HEK293 (cell line): ENCODE measurements at regions not wholly inside any gene's neighbourhood (a gene's known extent, or its start where the extent isn't known, plus 50 kb on each side); places are given as distances from the start of the nearest gene placed in this dataset.

Experiments used
- CTCF ChIA-PET: fragments of 350-600 bp; formaldehyde crosslinking; extraction: SDS; loops from one replicate; lab custom pipeline; 2021; ENCODE audit warnings: antibody characterized with exemption; lab: Yijun Ruan, JAX
- POLR2A ChIA-PET: fragments of 300-600 bp; formaldehyde crosslinking; extraction: SDS; loops from one replicate; lab custom pipeline; 2020; ENCODE audit warnings: antibody characterized with exemption, inconsistent platforms; lab: Yijun Ruan, JAX
- H3K27ac ChIP-seq: fragments of 200-500 bp; sonication (Bioruptor generic); 2 replicates; pipeline ENCODE4 v1.5.1; 2014; ENCODE audit warnings: low read depth, low read length, control low read depth, inconsistent platforms; ENCODE audit errors: extremely low read depth
- H3K36me3 ChIP-seq, 2 experiments: fragments of 200-500 bp in 1 of 2; sonication (Bioruptor generic) in 1 of 2; 1 replicate in 1 of 2; 2 replicates in 1 of 2; pipeline ENCODE4 v1.5.1; 2014 to 2017; ENCODE audit warnings: inconsistent platforms in 2 of 2, low read length in 2 of 2; ENCODE audit not compliant: control insufficient read depth in 2 of 2, insufficient read depth in 1 of 2
- H3K4me1 ChIP-seq: fragments of 200-500 bp; sonication (Bioruptor generic); 2 replicates; pipeline ENCODE4 v1.5.1; 2014; ENCODE audit warnings: mild to moderate bottlenecking, low read length, inconsistent platforms; ENCODE audit not compliant: control insufficient read depth, insufficient read depth
- H3K4me3 ChIP-seq: 2 replicates; pipeline ENCODE4 v1.5.1; 2011; ENCODE audit warnings: low read depth, mild to moderate bottlenecking, control low read depth, low read length, moderate library complexity
- H3K9me3 ChIP-seq: fragments of 200-500 bp; sonication (Bioruptor generic); 2 replicates; pipeline ENCODE4 v1.5.1; 2014; ENCODE audit warnings: low read depth, low read length, inconsistent platforms; ENCODE audit not compliant: control insufficient read depth, insufficient read depth
- GLIS1 ChIP-seq: fragments of 450-650 bp; formaldehyde crosslinking; IDR thresholded peaks from 2 replicates; pipeline ENCODE4 v1.5.1; 2016; ENCODE audit warnings: missing biosample characterization, missing genetic modification characterization
- PRDM1 ChIP-seq: fragments of 450-650 bp; formaldehyde crosslinking; IDR thresholded peaks from 2 replicates; pipeline ENCODE4; 2016; ENCODE audit warnings: missing biosample characterization, missing genetic modification characterization
- ZBTB8A ChIP-seq: fragments of 450-650 bp; formaldehyde crosslinking; IDR thresholded peaks from 2 replicates; pipeline ENCODE4 v1.5.1; 2016; ENCODE audit warnings: missing biosample characterization, missing genetic modification characterization
- ZFHX2 ChIP-seq: fragments of 450-650 bp; formaldehyde crosslinking; conservative IDR thresholded peaks from 2 replicates; pipeline ENCODE4 v1.5.1; 2016; ENCODE audit warnings: missing biosample characterization, missing genetic modification characterization
- ZNF175 ChIP-seq: fragments of 450-650 bp; formaldehyde crosslinking; IDR thresholded peaks from 2 replicates; pipeline ENCODE4 v1.5.1; 2016; ENCODE audit warnings: missing biosample characterization, missing genetic modification characterization
- ZNF223 ChIP-seq: fragments of 450-650 bp; formaldehyde crosslinking; IDR thresholded peaks from 2 replicates; pipeline ENCODE4 v1.5.1; 2016; ENCODE audit warnings: missing biosample characterization, missing genetic modification characterization
- ZNF23 ChIP-seq: fragments of 450-650 bp; formaldehyde crosslinking; IDR thresholded peaks from 2 replicates; pipeline ENCODE4 v1.5.1; 2016; ENCODE audit warnings: missing biosample characterization, missing genetic modification characterization, borderline replicate concordance
- ZNF302 ChIP-seq: fragments of 450-650 bp; formaldehyde crosslinking; IDR thresholded peaks from 2 replicates; pipeline ENCODE4 v1.5.1; 2016; ENCODE audit warnings: missing biosample characterization, missing genetic modification characterization, low read depth
- ZNF354C ChIP-seq: fragments of 450-650 bp; formaldehyde crosslinking; IDR thresholded peaks from 2 replicates; pipeline ENCODE4 v1.5.1; 2016; ENCODE audit warnings: missing biosample characterization, missing genetic modification characterization, low read depth, borderline replicate concordance
- ZNF404 ChIP-seq: fragments of 450-650 bp; formaldehyde crosslinking; IDR thresholded peaks from 2 replicates; pipeline ENCODE4 v1.5.1; 2017; ENCODE audit warnings: missing biosample characterization, missing genetic modification characterization
- ZNF530 ChIP-seq: fragments of 450-650 bp; formaldehyde crosslinking; IDR thresholded peaks from 2 replicates; pipeline ENCODE4 v1.5.1; 2016; ENCODE audit warnings: low read depth, missing biosample characterization, missing genetic modification characterization
- ZNF664 ChIP-seq: fragments of 450-650 bp; formaldehyde crosslinking; IDR thresholded peaks from 2 replicates; pipeline ENCODE4 v1.5.1; 2016; ENCODE audit warnings: missing biosample characterization, missing genetic modification characterization
- ZNF701 ChIP-seq: fragments of 450-650 bp; formaldehyde crosslinking; IDR thresholded peaks from 2 replicates; pipeline ENCODE4 v1.5.1; 2016; ENCODE audit warnings: missing biosample characterization, missing genetic modification characterization
- TF ChIP-seq, protein P1 (sequence below): fragments of 450-650 bp; formaldehyde crosslinking; IDR thresholded peaks from 2 replicates; pipeline ENCODE4 v1.5.1; 2016; ENCODE audit warnings: missing biosample characterization, missing genetic modification characterization
- TF ChIP-seq, protein P2 (sequence below): fragments of 450-650 bp; formaldehyde crosslinking; IDR thresholded peaks from 2 replicates; pipeline ENCODE4 v1.5.1; 2016; ENCODE audit warnings: missing biosample characterization, missing genetic modification characterization, borderline replicate concordance
- TF ChIP-seq, protein P3 (sequence below): fragments of 450-650 bp; formaldehyde crosslinking; IDR thresholded peaks from 2 replicates; pipeline ENCODE4 v1.5.1; 2016; ENCODE audit warnings: missing biosample characterization, missing genetic modification characterization, borderline replicate concordance
- TF ChIP-seq, protein P4 (sequence below): fragments of 450-650 bp; formaldehyde crosslinking; IDR thresholded peaks from 2 replicates; pipeline ENCODE4 v1.5.1; 2017; ENCODE audit warnings: missing biosample characterization, missing genetic modification characterization
- TF ChIP-seq, protein P5 (sequence below): fragments of 450-650 bp; IDR thresholded peaks from 2 replicates; pipeline ENCODE4 v1.5.1; 2018; ENCODE audit warnings: missing biosample characterization, mild to moderate bottlenecking, missing genetic modification characterization
- TF ChIP-seq, protein P6 (sequence below): fragments of 450-650 bp; formaldehyde crosslinking; IDR thresholded peaks from 2 replicates; pipeline ENCODE4 v1.5.1; 2016; ENCODE audit warnings: missing biosample characterization, missing genetic modification characterization

DNA sequence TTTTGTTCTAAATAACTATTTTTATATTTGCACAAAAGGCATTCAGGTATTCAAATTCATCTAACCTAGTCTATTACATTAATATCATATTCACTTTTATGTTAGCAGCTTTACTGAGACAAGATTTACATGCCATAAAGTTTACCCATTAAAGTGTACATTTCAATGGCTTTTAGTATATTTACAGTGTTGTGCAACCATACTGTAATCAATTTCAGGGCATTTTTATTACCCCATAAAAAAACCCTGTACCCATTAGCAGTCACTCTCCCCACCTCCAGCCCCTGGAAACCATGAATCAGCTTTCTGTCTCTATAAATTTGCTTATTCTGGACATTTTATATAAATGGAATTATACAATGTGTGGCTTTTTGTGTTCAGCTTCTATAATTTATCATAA is 95.9 kb upstream of the IL1RAPL1 start:
- POLR2A ChIA-PET = no interaction called here
- H3K27ac ChIP-seq = no peak overlapping the region
- TF ChIP-seq, protein P1, sequence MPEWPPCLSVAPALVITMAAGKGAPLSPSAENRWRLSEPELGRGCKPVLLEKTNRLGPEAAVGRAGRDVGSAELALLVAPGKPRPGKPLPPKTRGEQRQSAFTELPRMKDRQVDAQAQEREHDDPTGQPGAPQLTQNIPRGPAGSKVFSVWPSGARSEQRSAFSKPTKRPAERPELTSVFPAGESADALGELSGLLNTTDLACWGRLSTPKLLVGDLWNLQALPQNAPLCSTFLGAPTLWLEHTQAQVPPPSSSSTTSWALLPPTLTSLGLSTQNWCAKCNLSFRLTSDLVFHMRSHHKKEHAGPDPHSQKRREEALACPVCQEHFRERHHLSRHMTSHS (tag by site-specific recombination) = no peak
- TF ChIP-seq ZNF404 = no peak
- TF ChIP-seq, protein P2, sequence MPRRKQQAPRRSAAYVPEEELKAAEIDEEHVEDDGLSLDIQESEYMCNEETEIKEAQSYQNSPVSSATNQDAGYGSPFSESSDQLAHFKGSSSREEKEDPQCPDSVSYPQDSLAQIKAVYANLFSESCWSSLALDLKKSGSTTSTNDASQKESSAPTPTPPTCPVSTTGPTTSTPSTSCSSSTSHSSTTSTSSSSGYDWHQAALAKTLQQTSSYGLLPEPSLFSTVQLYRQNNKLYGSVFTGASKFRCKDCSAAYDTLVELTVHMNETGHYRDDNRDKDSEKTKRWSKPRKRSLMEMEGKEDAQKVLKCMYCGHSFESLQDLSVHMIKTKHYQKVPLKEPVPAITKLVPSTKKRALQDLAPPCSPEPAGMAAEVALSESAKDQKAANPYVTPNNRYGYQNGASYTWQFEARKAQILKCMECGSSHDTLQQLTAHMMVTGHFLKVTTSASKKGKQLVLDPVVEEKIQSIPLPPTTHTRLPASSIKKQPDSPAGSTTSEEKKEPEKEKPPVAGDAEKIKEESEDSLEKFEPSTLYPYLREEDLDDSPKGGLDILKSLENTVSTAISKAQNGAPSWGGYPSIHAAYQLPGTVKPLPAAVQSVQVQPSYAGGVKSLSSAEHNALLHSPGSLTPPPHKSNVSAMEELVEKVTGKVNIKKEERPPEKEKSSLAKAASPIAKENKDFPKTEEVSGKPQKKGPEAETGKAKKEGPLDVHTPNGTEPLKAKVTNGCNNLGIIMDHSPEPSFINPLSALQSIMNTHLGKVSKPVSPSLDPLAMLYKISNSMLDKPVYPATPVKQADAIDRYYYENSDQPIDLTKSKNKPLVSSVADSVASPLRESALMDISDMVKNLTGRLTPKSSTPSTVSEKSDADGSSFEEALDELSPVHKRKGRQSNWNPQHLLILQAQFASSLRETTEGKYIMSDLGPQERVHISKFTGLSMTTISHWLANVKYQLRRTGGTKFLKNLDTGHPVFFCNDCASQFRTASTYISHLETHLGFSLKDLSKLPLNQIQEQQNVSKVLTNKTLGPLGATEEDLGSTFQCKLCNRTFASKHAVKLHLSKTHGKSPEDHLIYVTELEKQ (tag by site-specific recombination) = no peak
- TF ChIP-seq PRDM1 (tag by site-specific recombination) = no peak
- no peak for TF ChIP-seq ZNF530
- TF ChIP-seq, protein P3, sequence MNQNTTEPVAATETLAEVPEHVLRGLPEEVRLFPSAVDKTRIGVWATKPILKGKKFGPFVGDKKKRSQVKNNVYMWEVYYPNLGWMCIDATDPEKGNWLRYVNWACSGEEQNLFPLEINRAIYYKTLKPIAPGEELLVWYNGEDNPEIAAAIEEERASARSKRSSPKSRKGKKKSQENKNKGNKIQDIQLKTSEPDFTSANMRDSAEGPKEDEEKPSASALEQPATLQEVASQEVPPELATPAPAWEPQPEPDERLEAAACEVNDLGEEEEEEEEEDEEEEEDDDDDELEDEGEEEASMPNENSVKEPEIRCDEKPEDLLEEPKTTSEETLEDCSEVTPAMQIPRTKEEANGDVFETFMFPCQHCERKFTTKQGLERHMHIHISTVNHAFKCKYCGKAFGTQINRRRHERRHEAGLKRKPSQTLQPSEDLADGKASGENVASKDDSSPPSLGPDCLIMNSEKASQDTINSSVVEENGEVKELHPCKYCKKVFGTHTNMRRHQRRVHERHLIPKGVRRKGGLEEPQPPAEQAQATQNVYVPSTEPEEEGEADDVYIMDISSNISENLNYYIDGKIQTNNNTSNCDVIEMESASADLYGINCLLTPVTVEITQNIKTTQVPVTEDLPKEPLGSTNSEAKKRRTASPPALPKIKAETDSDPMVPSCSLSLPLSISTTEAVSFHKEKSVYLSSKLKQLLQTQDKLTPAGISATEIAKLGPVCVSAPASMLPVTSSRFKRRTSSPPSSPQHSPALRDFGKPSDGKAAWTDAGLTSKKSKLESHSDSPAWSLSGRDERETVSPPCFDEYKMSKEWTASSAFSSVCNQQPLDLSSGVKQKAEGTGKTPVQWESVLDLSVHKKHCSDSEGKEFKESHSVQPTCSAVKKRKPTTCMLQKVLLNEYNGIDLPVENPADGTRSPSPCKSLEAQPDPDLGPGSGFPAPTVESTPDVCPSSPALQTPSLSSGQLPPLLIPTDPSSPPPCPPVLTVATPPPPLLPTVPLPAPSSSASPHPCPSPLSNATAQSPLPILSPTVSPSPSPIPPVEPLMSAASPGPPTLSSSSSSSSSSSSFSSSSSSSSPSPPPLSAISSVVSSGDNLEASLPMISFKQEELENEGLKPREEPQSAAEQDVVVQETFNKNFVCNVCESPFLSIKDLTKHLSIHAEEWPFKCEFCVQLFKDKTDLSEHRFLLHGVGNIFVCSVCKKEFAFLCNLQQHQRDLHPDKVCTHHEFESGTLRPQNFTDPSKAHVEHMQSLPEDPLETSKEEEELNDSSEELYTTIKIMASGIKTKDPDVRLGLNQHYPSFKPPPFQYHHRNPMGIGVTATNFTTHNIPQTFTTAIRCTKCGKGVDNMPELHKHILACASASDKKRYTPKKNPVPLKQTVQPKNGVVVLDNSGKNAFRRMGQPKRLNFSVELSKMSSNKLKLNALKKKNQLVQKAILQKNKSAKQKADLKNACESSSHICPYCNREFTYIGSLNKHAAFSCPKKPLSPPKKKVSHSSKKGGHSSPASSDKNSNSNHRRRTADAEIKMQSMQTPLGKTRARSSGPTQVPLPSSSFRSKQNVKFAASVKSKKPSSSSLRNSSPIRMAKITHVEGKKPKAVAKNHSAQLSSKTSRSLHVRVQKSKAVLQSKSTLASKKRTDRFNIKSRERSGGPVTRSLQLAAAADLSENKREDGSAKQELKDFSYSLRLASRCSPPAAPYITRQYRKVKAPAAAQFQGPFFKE = no peak
- TF ChIP-seq, protein P4, sequence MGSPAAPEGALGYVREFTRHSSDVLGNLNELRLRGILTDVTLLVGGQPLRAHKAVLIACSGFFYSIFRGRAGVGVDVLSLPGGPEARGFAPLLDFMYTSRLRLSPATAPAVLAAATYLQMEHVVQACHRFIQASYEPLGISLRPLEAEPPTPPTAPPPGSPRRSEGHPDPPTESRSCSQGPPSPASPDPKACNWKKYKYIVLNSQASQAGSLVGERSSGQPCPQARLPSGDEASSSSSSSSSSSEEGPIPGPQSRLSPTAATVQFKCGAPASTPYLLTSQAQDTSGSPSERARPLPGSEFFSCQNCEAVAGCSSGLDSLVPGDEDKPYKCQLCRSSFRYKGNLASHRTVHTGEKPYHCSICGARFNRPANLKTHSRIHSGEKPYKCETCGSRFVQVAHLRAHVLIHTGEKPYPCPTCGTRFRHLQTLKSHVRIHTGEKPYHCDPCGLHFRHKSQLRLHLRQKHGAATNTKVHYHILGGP = no peak
- no peak for TF ChIP-seq ZNF302 (tag by site-specific recombination)
- TF ChIP-seq ZNF701 = no peak
- TF ChIP-seq ZNF354C (tag by site-specific recombination) = no peak
- TF ChIP-seq ZFHX2 = no peak
- TF ChIP-seq ZNF23 = no peak
- no peak for TF ChIP-seq ZNF175 (tag by site-specific recombination)
- no peak for TF ChIP-seq GLIS1 (tag by site-specific recombination)
- H3K9me3 ChIP-seq = no peaks in the 10 kb centered on the region
- H3K4me1 ChIP-seq = no peaks in the 10 kb centered on the region
- CTCF ChIA-PET = no interaction called here
- H3K4me3 ChIP-seq = no peak overlapping the region
- H3K36me3 ChIP-seq = no peaks in the 10 kb centered on the region

DNA sequence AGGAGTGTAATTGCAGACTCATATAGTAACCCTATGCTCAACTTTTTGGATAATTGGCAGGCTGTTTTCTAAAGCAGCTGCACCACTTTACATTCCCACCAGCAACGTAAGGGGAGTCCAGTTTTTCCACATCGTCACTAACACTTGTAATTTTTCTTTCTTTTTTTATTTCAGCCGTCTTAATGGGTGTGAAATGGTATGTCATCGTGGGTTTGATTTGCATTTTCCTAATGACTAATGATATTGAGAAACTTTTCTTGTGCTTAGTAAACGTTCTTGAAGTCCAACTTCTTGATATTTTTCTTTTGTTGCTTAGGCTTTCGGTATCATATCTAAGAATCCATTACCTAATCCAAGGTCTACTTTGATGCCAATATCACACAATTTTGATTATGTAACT is 95.3 kb upstream of the IL1RAPL1 start:
- CTCF ChIA-PET = no interaction called here
- Histone ChIP-seq H3K4me3 (no peak overlapping the region), H3K27ac (no peak overlapping the region), H3K4me1 (no peaks in the 10 kb centered on the region), H3K9me3 (no peaks in the 10 kb centered on the region), H3K36me3 (no peaks in the 10 kb centered on the region)
- POLR2A ChIA-PET = no interaction called here
- TF ChIP-seq, protein P5, sequence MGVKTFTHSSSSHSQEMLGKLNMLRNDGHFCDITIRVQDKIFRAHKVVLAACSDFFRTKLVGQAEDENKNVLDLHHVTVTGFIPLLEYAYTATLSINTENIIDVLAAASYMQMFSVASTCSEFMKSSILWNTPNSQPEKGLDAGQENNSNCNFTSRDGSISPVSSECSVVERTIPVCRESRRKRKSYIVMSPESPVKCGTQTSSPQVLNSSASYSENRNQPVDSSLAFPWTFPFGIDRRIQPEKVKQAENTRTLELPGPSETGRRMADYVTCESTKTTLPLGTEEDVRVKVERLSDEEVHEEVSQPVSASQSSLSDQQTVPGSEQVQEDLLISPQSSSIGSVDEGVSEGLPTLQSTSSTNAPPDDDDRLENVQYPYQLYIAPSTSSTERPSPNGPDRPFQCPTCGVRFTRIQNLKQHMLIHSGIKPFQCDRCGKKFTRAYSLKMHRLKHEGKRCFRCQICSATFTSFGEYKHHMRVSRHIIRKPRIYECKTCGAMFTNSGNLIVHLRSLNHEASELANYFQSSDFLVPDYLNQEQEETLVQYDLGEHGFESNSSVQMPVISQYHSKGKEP (tag by site-specific recombination) = no peak
- TF ChIP-seq, protein P6, sequence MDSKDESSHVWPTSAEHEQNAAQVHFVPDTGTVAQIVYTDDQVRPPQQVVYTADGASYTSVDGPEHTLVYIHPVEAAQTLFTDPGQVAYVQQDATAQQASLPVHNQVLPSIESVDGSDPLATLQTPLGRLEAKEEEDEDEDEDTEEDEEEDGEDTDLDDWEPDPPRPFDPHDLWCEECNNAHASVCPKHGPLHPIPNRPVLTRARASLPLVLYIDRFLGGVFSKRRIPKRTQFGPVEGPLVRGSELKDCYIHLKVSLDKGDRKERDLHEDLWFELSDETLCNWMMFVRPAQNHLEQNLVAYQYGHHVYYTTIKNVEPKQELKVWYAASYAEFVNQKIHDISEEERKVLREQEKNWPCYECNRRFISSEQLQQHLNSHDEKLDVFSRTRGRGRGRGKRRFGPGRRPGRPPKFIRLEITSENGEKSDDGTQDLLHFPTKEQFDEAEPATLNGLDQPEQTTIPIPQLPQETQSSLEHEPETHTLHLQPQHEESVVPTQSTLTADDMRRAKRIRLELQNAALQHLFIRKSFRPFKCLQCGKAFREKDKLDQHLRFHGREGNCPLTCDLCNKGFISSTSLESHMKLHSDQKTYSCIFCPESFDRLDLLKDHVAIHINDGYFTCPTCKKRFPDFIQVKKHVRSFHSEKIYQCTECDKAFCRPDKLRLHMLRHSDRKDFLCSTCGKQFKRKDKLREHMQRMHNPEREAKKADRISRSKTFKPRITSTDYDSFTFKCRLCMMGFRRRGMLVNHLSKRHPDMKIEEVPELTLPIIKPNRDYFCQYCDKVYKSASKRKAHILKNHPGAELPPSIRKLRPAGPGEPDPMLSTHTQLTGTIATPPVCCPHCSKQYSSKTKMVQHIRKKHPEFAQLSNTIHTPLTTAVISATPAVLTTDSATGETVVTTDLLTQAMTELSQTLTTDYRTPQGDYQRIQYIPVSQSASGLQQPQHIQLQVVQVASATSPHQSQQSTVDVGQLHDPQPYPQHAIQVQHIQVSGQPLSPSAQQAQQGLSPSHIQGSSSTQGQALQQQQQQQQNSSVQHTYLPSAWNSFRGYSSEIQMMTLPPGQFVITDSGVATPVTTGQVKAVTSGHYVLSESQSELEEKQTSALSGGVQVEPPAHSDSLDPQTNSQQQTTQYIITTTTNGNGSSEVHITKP (tag by site-specific recombination) = no peak
- TF ChIP-seq ZNF664 (no peak), ZBTB8A (no peak), ZNF302 (tag by site-specific recombination) (no peak), ZNF223 (tag by site-specific recombination) (no peak)
